GM12878 (cell line): ENCODE measurements at regions not wholly inside any gene's neighbourhood (a gene's known extent, or its start where the extent isn't known, plus 50 kb on each side); places are given as distances from the start of the nearest gene placed in this dataset.

Experiments
- ATAC-seq: fragments of 200-7000 bp; cut with Tn5 transposase; 3 replicates; pipeline ENCODE4 v1.9.1; 2020; ENCODE audit warnings: mild to moderate bottlenecking, moderate library complexity
- BruUV-seq: library from RNA; stranded (reverse); fragments of 400-500 nt; replicated peaks from 2 replicates; lab custom pipeline; 2021; lab: Mats Ljungman, UMichigan
- CTCF ChIA-PET: fragments of 300-600 bp; sonication (Branson Sonifier 250); formaldehyde crosslinking; extraction: SDS; loops from one replicate; lab custom pipeline; 2021; ENCODE audit warnings: inconsistent platforms; lab: Yijun Ruan, JAX
- POLR2A ChIA-PET: fragments of 350-600 bp; formaldehyde crosslinking; extraction: SDS; loops from one replicate; lab custom pipeline; 2021; ENCODE audit warnings: inconsistent platforms; lab: Charles Lee
- RAD21 ChIA-PET: fragments of 300-600 bp; sonication (Branson Sonifier 250); formaldehyde crosslinking; loops from one replicate; lab custom pipeline; 2023; ENCODE audit warnings: antibody characterized with exemption; ENCODE audit not compliant: unreplicated experiment; lab: Charles Lee
- SMC1A ChIA-PET: fragments of 300-600 bp; sonication (Branson Sonifier 250); formaldehyde crosslinking; loops from one replicate; lab custom pipeline; 2023; ENCODE audit not compliant: unreplicated experiment, uncharacterized antibody; lab: Charles Lee
- DNase-seq: peaks from one replicate; pipeline ENCODE4 v3.0.0-alpha.2; 2011; ENCODE audit warnings: low read depth, low spot score
- FAIRE-seq: peaks from 3 replicates; lab custom pipeline; 2011; peaks lifted over from hg19 to GRCh38; lab: Jason Lieb, UNC
- H2AFZ ChIP-seq: 2 replicates; pipeline ENCODE4 v1.6.0; 2011; ENCODE audit warnings: low read depth, low read length, control low read depth; ENCODE audit not compliant: control insufficient read depth
- H3K27ac ChIP-seq: 2 replicates; pipeline ENCODE4 v1.5.1; 2011; ENCODE audit warnings: control low read depth; ENCODE audit not compliant: control insufficient read depth, insufficient read depth
- H3K27me3 ChIP-seq, 2 experiments: replicated peaks in 1 of 2; 2 replicates each; pipeline versions ENCODE4 v1.6.0 to v1.6.1; 2011; ENCODE audit warnings: low read length in 1 of 2; ENCODE audit not compliant: control insufficient read depth in 2 of 2, insufficient read depth in 2 of 2
- H3K36me3 ChIP-seq, 2 experiments: 2 replicates each; pipeline ENCODE4 v1.5.1; 2011; ENCODE audit warnings: low read length in 1 of 2; ENCODE audit not compliant: control insufficient read depth in 2 of 2, insufficient read depth in 2 of 2
- H3K4me1 ChIP-seq: 2 replicates; pipeline ENCODE4 v1.6.1; 2011; ENCODE audit warnings: mild to moderate bottlenecking, low read length, moderate library complexity, mixed read lengths; ENCODE audit not compliant: control insufficient read depth, insufficient read depth
- H3K4me2 ChIP-seq: 2 replicates; pipeline ENCODE4 v1.6.0; 2011; ENCODE audit warnings: control low read depth; ENCODE audit not compliant: control insufficient read depth, insufficient read depth
- H3K4me3 ChIP-seq: fragments of 200-600 bp; sonication (generic); 2 replicates; pipeline ENCODE4 v1.5.1; 2016
- H3K79me2 ChIP-seq: 2 replicates; pipeline ENCODE4 v1.6.0; 2011; ENCODE audit warnings: low read length; ENCODE audit not compliant: control insufficient read depth, insufficient read depth
- H3K9ac ChIP-seq: 2 replicates; pipeline ENCODE4 v1.8.0; 2011; ENCODE audit warnings: low read length, control low read depth, mixed read lengths; ENCODE audit not compliant: control insufficient read depth, insufficient read depth
- H3K9me3 ChIP-seq: replicated peaks from 3 replicates; pipeline ENCODE4 v1.5.1; 2011; ENCODE audit warnings: mild to moderate bottlenecking, low read length; ENCODE audit not compliant: control insufficient read depth, insufficient read depth
- H4K20me1 ChIP-seq: 2 replicates; pipeline ENCODE4 v1.6.0; 2011; ENCODE audit not compliant: control insufficient read depth, insufficient read depth
- CEBPB ChIP-seq, 2 experiments: fragments of 150-350 bp in 1 of 2; IDR thresholded peaks; 2 replicates each; pipeline ENCODE4 v1.6.1; 2012 to 2014; ENCODE audit warnings: low read depth in 2 of 2, low read length in 2 of 2, borderline replicate concordance in 1 of 2, inconsistent platforms in 1 of 2
- CHD1 ChIP-seq: IDR thresholded peaks from 2 replicates; pipeline ENCODE4 v1.6.1; 2012; ENCODE audit warnings: low read depth, low read length, improper control_type of control experiment
- FOS ChIP-seq: IDR thresholded peaks from 3 replicates; pipeline ENCODE4 v1.6.1; 2011; ENCODE audit warnings: borderline replicate concordance; ENCODE audit not compliant: insufficient read length; ENCODE audit errors: extremely low read depth
- JUND ChIP-seq: IDR thresholded peaks from 2 replicates; pipeline ENCODE4 v1.6.1; 2012; ENCODE audit warnings: low read depth, mild to moderate bottlenecking, low read length, improper control_type of control experiment, moderate library complexity
- KLF5 ChIP-seq: fragments of 450-650 bp; IDR thresholded peaks from 2 replicates; pipeline ENCODE4 v1.6.1; 2014; ENCODE audit warnings: mild to moderate bottlenecking; ENCODE audit not compliant: partially characterized antibody
- MLLT1 ChIP-seq: fragments of 450-650 bp; IDR thresholded peaks from 2 replicates; pipeline ENCODE4 v1.6.1; 2016; ENCODE audit warnings: mild to moderate bottlenecking
- MXI1 ChIP-seq: fragments of 150-350 bp; IDR thresholded peaks from 2 replicates; pipeline ENCODE4 v1.6.1; 2011; ENCODE audit warnings: low read depth, mild to moderate bottlenecking, inconsistent platforms, low read length, improper control_type of control experiment
- NR2F1 ChIP-seq: fragments of 450-650 bp; conservative IDR thresholded peaks from 2 replicates; pipeline ENCODE4 v1.6.1; 2017; ENCODE audit warnings: mild to moderate bottlenecking
- POLR2AphosphoS2 ChIP-seq: IDR thresholded peaks from 2 replicates; pipeline ENCODE4 v1.6.1; 2011; ENCODE audit warnings: low read depth, mild to moderate bottlenecking, low read length, improper control_type of control experiment, moderate library complexity
- RELA ChIP-seq: fragments of 450-650 bp; IDR thresholded peaks from 2 replicates; pipeline ENCODE4 v1.8.0; 2014; ENCODE audit warnings: borderline replicate concordance; ENCODE audit not compliant: partially characterized antibody
- SUPT20H ChIP-seq: IDR thresholded peaks from 2 replicates; pipeline ENCODE4 v1.6.1; 2011; ENCODE audit warnings: low read depth, mild to moderate bottlenecking, low read length, moderate library complexity, borderline replicate concordance; ENCODE audit not compliant: control insufficient read depth
- SUZ12 ChIP-seq: fragments of 200-600 bp; sonication (generic); IDR thresholded peaks from one replicate; pipeline ENCODE4 v1.6.1; 2018; ENCODE audit warnings: antibody characterized with exemption, mild to moderate bottlenecking; ENCODE audit not compliant: unreplicated experiment
- TCF12 ChIP-seq: IDR thresholded peaks from 2 replicates; pipeline ENCODE4 v1.6.1; 2011; ENCODE audit warnings: low read depth, mild to moderate bottlenecking, low read length
- WGBS: methylation state at CpG from one replicate; pipeline ENCODE4 v1.1.6; 2016; ENCODE audit warnings: low lambda C conversion rate; ENCODE audit not compliant: insufficient replicate concordance, insufficient coverage; ENCODE audit errors: missing lambda C conversion rate; 5-methylcytosine and 5-hydroxymethylcytosine counted together
- in situ Hi-C: fragments of 300-500 bp; cut with MboI; formaldehyde crosslinking; loops from 9 replicates; pipeline ENCODE4 v1.14.3; 2018; ENCODE audit warnings: mixed read lengths
- intact Hi-C: fragments of 100-400 bp; cut with micrococcal nuclease; formaldehyde crosslinking; loops from one replicate; pipeline ENCODE4 v1.14.2; 2022; ENCODE audit not compliant: unreplicated experiment
- TF ChIP-seq, protein P1 (sequence below): fragments of 450-650 bp; conservative IDR thresholded peaks from 2 replicates; pipeline ENCODE4 v1.6.1; 2017; ENCODE audit warnings: mild to moderate bottlenecking, moderate library complexity
- TF ChIP-seq, protein P2 (sequence below): IDR thresholded peaks from 2 replicates; pipeline ENCODE4 v1.6.1; 2012; ENCODE audit warnings: low read depth, low read length, improper control_type of control experiment

GRCh38 chr15:81839387-81839786 lies 206.4 kb downstream of the MEX3B start:
- no peaks in the 10 kb centered on the region for H4K20me1 ChIP-seq
- H3K79me2 ChIP-seq: no peaks in the 10 kb centered on the region
- ChIA-PET POLR2A (no interaction called here), RAD21 (no interaction called here), SMC1A (no interaction called here), CTCF (interaction anchor here (0.6 kb wide), 1 partner anchor 704 kb away, joined by 5 read pairs; no protein-coding TSS in a partner anchor)
- no peaks in the 10 kb centered on the region for H3K36me3 ChIP-seq
- no peaks in the 10 kb centered on the region for H3K9me3 ChIP-seq
- in situ Hi-C loops (no loop called here), intact Hi-C loops (no loop called here)
- no peak overlapping the region for H3K4me2 ChIP-seq
- H2AFZ ChIP-seq: no peak overlapping the region
- DNase-seq (no peak), FAIRE-seq (no peak), ATAC-seq (no peak)
- no peak overlapping the region for H3K9ac ChIP-seq
- BruUV-seq: no TSS peak
- peaks cover 8% of the 10 kb centered on the region; the same call in 1 of the 2 replicates for H3K4me1 ChIP-seq
- H3K27me3 ChIP-seq: no peaks in the 10 kb centered on the region
- H3K27ac ChIP-seq: no peak overlapping the region
- 26% methylated on average over 2 of the region's 2 CpGs for WGBS
- H3K4me3 ChIP-seq: no peak overlapping the region
- TF ChIP-seq KLF5 (no peak), CEBPB (IDR thresholded peaks at IDR 0.05; ENCODE audit: borderline replicate concordance in 1 of 2, low read depth in 2 of 2, low read length in 2 of 2) (no peak), CHD1 (no peak), MXI1 (no peak), MLLT1 (no peak), TCF12 (no peak), SUPT20H (no peak), NR2F1 (no peak), FOS (no peak), POLR2AphosphoS2 (no peak), JUND (no peak), SUZ12 (no peak), RELA (no peak)
- TF ChIP-seq, protein P1, sequence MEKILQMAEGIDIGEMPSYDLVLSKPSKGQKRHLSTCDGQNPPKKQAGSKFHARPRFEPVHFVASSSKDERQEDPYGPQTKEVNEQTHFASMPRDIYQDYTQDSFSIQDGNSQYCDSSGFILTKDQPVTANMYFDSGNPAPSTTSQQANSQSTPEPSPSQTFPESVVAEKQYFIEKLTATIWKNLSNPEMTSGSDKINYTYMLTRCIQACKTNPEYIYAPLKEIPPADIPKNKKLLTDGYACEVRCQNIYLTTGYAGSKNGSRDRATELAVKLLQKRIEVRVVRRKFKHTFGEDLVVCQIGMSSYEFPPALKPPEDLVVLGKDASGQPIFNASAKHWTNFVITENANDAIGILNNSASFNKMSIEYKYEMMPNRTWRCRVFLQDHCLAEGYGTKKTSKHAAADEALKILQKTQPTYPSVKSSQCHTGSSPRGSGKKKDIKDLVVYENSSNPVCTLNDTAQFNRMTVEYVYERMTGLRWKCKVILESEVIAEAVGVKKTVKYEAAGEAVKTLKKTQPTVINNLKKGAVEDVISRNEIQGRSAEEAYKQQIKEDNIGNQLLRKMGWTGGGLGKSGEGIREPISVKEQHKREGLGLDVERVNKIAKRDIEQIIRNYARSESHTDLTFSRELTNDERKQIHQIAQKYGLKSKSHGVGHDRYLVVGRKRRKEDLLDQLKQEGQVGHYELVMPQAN: no peak
- TF ChIP-seq, protein P2, sequence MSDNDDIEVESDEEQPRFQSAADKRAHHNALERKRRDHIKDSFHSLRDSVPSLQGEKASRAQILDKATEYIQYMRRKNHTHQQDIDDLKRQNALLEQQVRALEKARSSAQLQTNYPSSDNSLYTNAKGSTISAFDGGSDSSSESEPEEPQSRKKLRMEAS: no peak
